Uterus (tissue), 2 donors: ENCODE measurements at regions not wholly inside any gene's neighbourhood (a gene's known extent, or its start where the extent isn't known, plus 50 kb on each side); places are given as distances from the start of the nearest gene placed in this dataset.

Experiments used
- CTCF ChIP-seq, 4 experiments: fragments of 200-600 bp in 2 of 4; fragments of 450-650 bp in 2 of 4; sonication (generic) in 2 of 4; IDR thresholded peaks; one replicate each; pipeline ENCODE4 v1.5.1; 2016 to 2019; ENCODE audit warnings: antibody characterized with exemption in 4 of 4, mild to moderate bottlenecking in 2 of 4, moderate library complexity in 1 of 4
- POLR2A ChIP-seq, 2 donors: fragments of 450-650 bp; IDR thresholded peaks; one replicate each; pipeline ENCODE4 v1.6.1; 2016; ENCODE audit warnings: antibody characterized with exemption in 2 of 2, mild to moderate bottlenecking in 1 of 2, moderate library complexity in 1 of 2

- no peak for TF ChIP-seq CTCF (IDR thresholded peaks at IDR 0.05)
- TF ChIP-seq POLR2A (IDR thresholded peaks at IDR 0.05), result no peak
Measured at GRCh38 chr1:14140831-14141401, 440.9 kb downstream of the PRDM2 start.
